Esophagus squamous epithelium (tissue), 5 donors: ENCODE measurements at regions not wholly inside any gene's neighbourhood (a gene's known extent, or its start where the extent isn't known, plus 50 kb on each side); places are given as distances from the start of the nearest gene placed in this dataset.

ENCODE experiments used
- DNase-seq: peaks from one replicate; lab custom pipeline; 2025; lab: John Stamatoyannopoulos, UW
- H3K27ac ChIP-seq, 4 donors: fragments of 200-600 bp; sonication (generic); one replicate each; pipeline ENCODE4 v1.5.1; 2016 to 2019; ENCODE audit warnings: mild to moderate bottlenecking in 1 of 4
- H3K27me3 ChIP-seq, 4 donors: fragments of 200-600 bp; sonication (generic); 1 replicate in 3 of 4; 2 replicates in 1 of 4; pipeline versions ENCODE4 v1.5.1 to v1.6.0; 2017 to 2021; ENCODE audit warnings: antibody characterized with exemption in 1 of 4
- H3K36me3 ChIP-seq, 3 donors: fragments of 200-600 bp; sonication (generic); one replicate each; pipeline ENCODE4 v1.5.1; 2016 to 2019
- H3K4me1 ChIP-seq, 3 donors: fragments of 200-600 bp; sonication (generic); one replicate each; pipeline ENCODE4 v1.5.1; 2017 to 2019
- H3K4me3 ChIP-seq, 4 donors: fragments of 200-600 bp; sonication (generic); 1 replicate in 3 of 4; 2 replicates in 1 of 4; pipeline ENCODE4 v1.5.1; 2016 to 2019; ENCODE audit warnings: mild to moderate bottlenecking in 2 of 4, moderate library complexity in 1 of 4
- H3K9me3 ChIP-seq, 3 donors: fragments of 200-600 bp; sonication (generic); one replicate each; pipeline ENCODE4 v1.5.1; 2016 to 2019
- CTCF ChIP-seq, 6 experiments: fragments of 450-650 bp in 4 of 6; fragments of 200-600 bp in 2 of 6; sonication (generic) in 2 of 6; IDR thresholded peaks; one replicate each; pipeline ENCODE4 v1.5.1; 2016 to 2019; ENCODE audit warnings: antibody characterized with exemption in 6 of 6, mild to moderate bottlenecking in 4 of 6, moderate library complexity in 4 of 6
- POLR2A ChIP-seq, 4 donors: fragments of 450-650 bp; IDR thresholded peaks; one replicate each; pipeline ENCODE4 v1.6.1; 2017; ENCODE audit warnings: antibody characterized with exemption in 4 of 4, mild to moderate bottlenecking in 4 of 4, moderate library complexity in 3 of 4
- WGBS, 2 donors: methylation state at CpG; one replicate each; pipeline ENCODE4 v1.1.5; 2018; 5-methylcytosine and 5-hydroxymethylcytosine counted together
- intact Hi-C: fragments of 100-400 bp; cut with DNase I; formaldehyde crosslinking; loops from one replicate; pipeline ENCODE4 v1.15.0; 2022
- donor health status: DM: yes; HTN: yes; CAD: no.

DNA sequence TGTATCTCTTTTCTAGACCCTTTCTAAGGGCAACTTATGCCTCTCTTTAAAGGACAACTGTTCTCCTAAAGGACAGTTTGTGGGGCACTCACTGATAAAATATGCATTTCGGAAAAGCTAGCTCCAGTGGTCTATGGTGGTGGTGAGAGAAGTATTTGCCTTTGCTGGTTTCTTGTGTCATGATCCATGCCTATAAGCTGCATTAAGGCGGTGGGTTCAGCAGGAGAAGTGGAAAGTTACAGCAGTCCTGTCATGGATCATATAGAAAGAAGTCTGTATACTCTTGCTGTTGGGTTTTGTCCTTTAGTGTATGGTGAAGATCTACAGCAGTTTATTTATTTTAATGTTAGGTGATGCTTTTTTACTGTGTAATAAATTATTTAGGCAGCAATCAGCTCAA is 563.9 kb upstream of the PSMD7 start:
- Histone ChIP-seq H3K4me3 (no peak overlapping the region), H3K4me1 (peaks cover 0 to 11% (median 3%) of the 10 kb centered on the region in 3 donors), H3K36me3 (no peaks in the 10 kb centered on the region), H3K9me3 (no peaks in the 10 kb centered on the region), H3K27ac (no peak overlapping the region), H3K27me3 (no peaks in the 10 kb centered on the region)
- intact Hi-C loops, result no loop called here
- TF ChIP-seq POLR2A (IDR thresholded peaks at IDR 0.05) (no peak), CTCF (IDR thresholded peaks at IDR 0.05) (no peak)
- DNase-seq, result no peak
- 92 to 93% methylated on average over 2 of the region's 2 CpGs for WGBS, 2 donors

DNA sequence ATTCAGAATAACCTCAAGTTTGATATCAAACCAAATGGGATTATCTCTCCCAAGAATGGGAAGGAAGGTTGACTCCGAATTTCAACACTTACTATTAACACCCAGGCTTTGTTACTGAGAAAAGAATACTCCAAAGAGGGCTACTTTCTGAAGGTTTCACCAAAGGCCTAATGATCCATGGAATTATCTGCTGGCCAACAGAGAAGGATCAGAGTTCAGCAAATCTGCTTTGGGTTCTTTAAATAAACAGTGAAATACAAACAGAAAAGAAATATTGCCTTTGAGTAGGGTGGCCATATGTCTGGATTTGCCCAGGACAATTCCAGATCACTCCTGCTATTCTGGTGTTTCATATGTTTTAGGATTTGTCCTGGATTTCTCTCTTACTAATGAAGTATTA is 564.5 kb upstream of the PSMD7 start:
- no peaks in the 10 kb centered on the region for H3K36me3 ChIP-seq
- intact Hi-C loops, result no loop called here
- H3K4me1 ChIP-seq, result peaks cover 0 to 11% (median 3%) of the 10 kb centered on the region in 3 donors
- no peaks in the 10 kb centered on the region for H3K9me3 ChIP-seq
- TF ChIP-seq POLR2A (IDR thresholded peaks at IDR 0.05) (no peak), CTCF (IDR thresholded peaks at IDR 0.05) (no peak)
- H3K4me3 ChIP-seq, result no peak overlapping the region
- H3K27me3 ChIP-seq, result no peaks in the 10 kb centered on the region
- 53 to 81% methylated on average over 1 of the region's 1 CpG for WGBS, 2 donors
- DNase-seq, result no peak
- H3K27ac ChIP-seq, result no peak overlapping the region

DNA sequence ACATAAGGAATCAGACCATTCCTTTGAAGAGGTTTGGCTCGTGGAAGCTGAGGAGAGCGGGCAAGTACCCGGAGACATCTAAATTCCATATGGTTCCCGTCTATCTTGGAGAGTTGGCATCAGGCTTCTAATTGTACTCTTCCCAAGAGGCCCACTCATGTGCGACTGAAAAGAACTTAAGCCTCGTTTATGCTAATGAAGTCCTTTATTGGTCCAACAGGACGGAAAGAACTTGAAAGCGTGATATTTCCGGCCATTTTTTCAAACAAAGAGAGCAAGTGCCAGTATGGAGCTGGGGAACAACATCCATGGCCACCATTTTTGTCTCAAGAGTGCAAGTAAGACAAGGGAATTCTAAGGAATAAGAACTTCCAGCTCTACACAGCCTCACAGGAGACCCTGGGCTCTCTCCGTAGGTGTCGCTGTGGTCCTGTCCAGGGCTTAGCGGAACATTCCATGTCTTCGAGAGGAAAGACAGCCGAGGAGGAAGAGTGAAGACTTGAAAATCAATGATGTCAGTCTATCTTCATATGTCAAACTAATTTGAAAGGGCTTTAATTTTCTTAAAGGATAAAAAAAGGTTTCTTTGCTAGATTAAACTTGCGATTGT is 566.0 kb upstream of the PSMD7 start:
- WGBS, 2 donors, result 84 to 89% methylated on average over 15 of the region's 15 CpGs
- H3K9me3 ChIP-seq, result no peaks in the 10 kb centered on the region
- DNase-seq, result no peak
- no peak overlapping the region for H3K27ac ChIP-seq
- no peaks in the 10 kb centered on the region for H3K36me3 ChIP-seq
- peaks cover 0 to 11% (median 3%) of the 10 kb centered on the region in 3 donors for H3K4me1 ChIP-seq
- intact Hi-C loops, result no loop called here
- no peaks in the 10 kb centered on the region for H3K27me3 ChIP-seq
- H3K4me3 ChIP-seq, result no peak overlapping the region
- TF ChIP-seq POLR2A (IDR thresholded peaks at IDR 0.05), result no peak
- no peak for TF ChIP-seq CTCF (IDR thresholded peaks at IDR 0.05)

DNA sequence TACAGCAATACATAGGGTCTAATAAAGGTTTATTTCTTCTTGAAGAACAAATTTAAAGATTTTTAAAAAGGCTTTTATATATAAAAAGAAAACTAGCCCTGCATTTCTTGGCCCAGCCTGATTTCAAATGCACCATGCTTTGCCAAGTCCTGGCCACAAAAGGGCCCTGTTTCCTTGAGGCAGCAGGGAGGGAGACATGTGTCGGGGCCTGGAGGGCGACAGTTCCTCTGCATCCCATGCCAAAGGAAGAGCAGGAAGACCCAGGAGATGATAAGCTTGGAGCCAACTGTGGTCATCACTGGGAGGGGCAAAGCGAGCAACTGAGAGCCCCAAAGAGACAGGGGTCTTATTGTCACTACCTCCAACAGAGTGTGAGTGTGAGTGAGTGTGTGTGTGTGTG is 571.5 kb upstream of the PSMD7 start:
- Histone ChIP-seq H3K4me3 (no peak overlapping the region), H3K9me3 (no peaks in the 10 kb centered on the region), H3K27me3 (no peaks in the 10 kb centered on the region), H3K27ac (no peak overlapping the region), H3K36me3 (no peaks in the 10 kb centered on the region), H3K4me1 (no peaks in the 10 kb centered on the region)
- no peak for DNase-seq
- intact Hi-C loops, result no loop called here
- no peak for TF ChIP-seq CTCF (IDR thresholded peaks at IDR 0.05)
- no peak for TF ChIP-seq POLR2A (IDR thresholded peaks at IDR 0.05)
- 60 to 80% methylated on average over 3 of the region's 3 CpGs for WGBS, 2 donors

DNA sequence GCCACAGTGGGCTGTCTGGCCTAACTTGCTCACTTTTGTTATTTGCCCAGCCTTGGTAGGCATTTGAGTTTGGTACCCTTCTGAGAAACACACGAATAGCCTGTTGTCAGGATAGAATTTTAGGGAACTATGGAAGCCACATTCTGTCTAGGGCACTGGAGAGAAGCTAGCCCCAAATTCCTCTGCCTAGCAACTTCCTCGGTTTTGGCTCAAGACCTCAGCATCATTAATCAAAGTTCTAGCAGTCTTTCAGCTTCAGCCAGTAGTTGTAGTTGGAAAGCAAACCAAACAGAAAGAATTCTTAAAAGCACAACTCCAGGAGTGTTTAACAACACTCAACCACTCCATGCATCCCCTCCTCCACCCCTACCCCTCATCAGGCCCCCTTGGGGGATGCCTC is 572.1 kb upstream of the PSMD7 start:
- H3K4me3 ChIP-seq, result no peak overlapping the region
- no peak for TF ChIP-seq POLR2A (IDR thresholded peaks at IDR 0.05)
- TF ChIP-seq CTCF (IDR thresholded peaks at IDR 0.05), result no peak
- intact Hi-C loops, result no loop called here
- no peaks in the 10 kb centered on the region for H3K36me3 ChIP-seq
- H3K27me3 ChIP-seq, result no peaks in the 10 kb centered on the region
- H3K4me1 ChIP-seq, result no peaks in the 10 kb centered on the region
- WGBS, 2 donors, result 17 to 25% methylated on average over 1 to 2 of the region's 2 CpGs
- DNase-seq, result no peak
- H3K27ac ChIP-seq, result no peak overlapping the region
- H3K9me3 ChIP-seq, result no peaks in the 10 kb centered on the region
